Fibroblast of upper back skin (primary cell): ENCODE measurements at regions not wholly inside any gene's neighbourhood (a gene's known extent, or its start where the extent isn't known, plus 50 kb on each side); places are given as distances from the start of the nearest gene placed in this dataset.
A peak's percentile ranks its signal among the peaks of the same experiment; 100 is the strongest.
"Not testable (repeated sequence)": the region's sequence is repeated elsewhere in the genome, so short reads cannot be mapped to it uniquely, and the experiment has no call there.

Experiments
- DNase-seq: peaks from one replicate; pipeline ENCODE4 v3.0.0-alpha.2; 2013

DNA sequence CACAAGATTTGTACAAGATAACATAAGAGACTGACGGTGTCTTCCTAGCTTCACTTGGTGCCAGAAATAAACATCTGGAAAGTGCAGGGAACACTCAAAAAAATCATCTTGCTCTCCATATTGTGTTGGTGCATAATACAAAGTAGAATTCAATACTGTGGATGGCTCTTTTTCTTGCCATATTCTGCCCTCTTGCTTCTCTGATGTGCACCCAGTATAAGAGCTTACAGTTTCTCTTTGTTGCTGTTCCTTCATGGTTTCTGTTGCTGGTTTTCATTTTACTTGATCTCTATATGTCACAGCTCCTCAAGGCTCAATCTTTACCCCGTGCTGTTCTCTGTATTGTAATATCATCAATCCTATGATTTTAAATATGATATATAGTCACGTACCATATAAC, 528.5 kb upstream of the ZP4 start:
- no peak for DNase-seq

DNA sequence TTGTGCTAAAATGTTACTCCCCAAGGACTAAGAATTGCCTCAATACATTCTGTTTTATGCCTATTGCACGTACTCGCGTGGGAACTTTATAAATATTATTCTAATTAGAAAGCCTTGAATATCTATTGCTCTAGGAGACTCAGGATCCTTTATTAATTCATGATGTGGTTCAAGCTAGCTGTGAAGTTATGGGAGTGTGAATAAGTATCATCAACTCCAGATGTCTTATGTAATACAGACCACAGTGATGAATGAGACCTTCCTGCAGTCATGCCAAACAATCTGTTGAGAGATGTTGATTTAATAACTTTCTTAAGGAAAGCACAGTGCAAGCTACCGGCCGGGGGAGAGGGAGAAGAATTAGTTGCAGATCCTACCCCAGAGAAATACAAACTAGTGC, 519.2 kb upstream of the ZP4 start:
- DNase-seq: peak; percentile 98

DNA sequence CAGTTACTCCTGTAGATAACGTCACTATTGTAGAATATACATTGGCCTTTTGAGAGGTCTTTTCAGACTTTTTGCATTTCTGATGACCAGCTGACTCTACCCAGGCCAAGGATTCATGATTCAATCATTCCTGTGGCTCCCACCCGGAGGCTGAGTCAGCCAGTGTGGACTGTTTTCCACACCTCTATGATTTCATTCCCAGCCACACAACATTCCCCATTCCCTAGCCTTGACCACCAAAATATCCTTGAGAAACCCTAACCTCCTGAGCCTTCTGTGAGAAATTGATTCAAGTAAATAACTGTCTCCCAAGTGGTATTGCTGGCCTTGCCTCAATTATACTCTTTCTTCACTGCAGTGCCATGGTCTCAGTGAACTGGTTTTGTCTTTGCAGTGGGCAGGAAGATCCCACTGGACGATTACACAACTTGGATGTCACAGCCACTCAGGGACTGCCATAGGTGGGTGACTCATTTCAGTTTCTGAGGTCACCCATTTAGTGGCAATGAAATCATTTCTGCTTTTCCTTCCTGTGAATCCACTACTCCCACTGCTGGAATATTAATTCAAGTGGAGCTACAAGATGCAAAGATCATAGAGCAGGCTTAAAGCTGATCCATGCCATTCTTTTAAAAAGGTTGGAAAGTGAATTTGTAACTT, 518.6 kb upstream of the ZP4 start:
- peak; percentile 99 for DNase-seq

DNA sequence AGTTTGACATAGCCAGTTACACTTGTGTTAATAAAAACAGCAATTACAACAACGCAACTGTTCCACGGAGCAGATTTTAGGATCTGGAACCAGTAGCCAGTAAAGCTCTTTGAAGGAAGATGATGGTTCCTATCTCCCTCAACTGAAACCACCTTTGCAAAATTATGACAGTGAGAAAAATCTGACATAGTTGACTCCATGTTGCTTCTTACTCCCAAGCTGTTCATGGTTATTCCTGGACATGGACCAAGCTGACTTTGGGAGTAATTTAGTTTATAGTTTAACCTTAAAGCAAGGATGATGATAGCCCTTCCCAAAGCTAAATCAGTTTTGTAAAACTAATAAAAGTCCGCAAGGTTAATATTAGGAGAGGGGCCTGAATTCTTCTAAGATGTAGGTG, 518.0 kb upstream of the ZP4 start:
- DNase-seq: no peak

DNA sequence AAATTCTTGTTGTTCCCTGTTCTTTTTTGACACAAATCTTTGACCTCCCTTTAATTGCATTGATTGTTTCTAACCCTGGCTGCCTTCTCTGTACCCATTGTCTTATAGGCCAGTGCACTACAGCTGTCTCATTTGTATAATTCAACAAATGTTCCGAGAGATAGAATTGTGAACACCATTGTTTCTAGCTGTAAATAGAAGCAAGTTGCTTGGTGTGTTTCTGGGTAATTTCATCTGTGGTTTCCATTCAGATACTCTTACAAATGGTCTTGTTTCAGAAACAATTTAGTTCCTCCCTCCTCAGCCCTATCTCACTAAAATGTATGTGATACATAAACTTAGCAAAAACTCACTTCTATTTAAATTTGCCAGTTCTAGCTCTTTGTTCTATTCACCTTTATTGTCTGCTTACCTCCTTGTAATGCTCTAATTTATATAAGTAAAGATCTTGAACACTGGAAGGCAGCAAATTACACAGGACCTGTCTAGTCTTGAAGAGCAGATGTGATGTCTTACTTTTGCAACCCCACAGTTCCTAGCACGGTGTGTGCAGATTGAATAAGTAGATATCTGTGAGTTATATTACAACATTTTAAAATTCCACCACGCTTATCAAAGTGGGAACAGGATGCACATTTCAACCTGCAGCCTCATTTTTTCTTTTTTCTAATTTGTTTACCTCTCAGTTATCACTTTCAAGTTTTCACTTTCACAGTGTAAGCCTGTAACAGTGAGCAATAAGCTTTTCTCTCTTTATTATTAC, 515.6 kb upstream of the ZP4 start:
- no peak for DNase-seq

DNA sequence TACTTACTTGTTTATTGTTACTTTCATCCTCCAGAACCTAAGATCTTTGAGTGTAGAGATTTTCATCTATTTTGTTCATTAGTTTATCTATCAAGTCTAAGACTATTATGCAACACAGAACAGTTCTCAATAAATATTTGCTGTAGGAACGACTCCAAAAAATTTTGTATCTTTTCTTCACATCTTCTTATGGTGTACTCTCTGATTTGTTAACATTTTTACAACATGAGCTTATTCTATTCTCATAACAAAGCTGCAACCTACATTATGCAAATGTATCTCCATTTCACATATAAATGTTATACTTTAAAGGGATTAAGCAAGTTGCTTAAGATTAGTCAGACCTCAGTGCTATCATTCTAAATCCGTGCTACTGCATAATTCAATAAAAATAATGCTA, 514.2 kb upstream of the ZP4 start:
- no peak for DNase-seq

DNA sequence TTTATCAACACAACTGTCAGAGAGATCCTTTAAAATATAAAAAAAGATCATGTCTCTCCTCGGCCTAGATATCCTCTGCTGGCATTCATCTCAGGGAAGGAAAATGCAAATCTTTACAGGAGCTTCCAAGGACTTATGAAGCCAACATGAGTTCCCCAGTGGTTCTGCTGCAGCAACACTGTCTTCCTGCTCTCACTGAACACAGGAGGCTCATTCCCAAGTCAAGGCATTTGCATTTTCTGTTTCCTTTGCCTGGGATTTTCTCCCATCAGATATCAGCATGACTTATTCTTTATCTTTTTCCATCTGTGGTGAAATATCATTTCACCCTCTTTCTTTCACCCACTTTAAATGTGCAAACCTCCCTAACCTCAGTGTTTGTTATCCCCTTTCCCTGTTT, 513.8 kb upstream of the ZP4 start:
- DNase-seq: peak; percentile 17

DNA sequence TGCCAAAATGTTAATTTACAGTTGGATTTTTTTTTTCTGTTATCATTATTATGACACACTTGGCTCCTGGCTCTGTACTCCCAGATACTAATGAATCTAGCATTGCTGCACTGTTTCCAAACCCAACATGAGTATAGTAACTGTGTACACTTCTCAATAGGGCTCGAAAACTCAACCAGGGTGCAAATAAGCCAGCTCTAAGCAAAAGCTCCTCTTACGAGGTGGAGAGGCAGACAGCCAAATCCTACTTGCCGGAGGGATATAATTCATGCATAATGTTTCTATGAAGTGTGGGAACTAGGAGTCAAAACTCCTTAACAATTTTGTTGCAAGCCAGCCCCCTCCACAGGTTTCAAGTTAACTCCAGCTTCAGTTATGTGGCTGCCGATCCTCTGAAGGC, 510.4 kb upstream of the ZP4 start:
- peak; percentile 38 for DNase-seq

DNA sequence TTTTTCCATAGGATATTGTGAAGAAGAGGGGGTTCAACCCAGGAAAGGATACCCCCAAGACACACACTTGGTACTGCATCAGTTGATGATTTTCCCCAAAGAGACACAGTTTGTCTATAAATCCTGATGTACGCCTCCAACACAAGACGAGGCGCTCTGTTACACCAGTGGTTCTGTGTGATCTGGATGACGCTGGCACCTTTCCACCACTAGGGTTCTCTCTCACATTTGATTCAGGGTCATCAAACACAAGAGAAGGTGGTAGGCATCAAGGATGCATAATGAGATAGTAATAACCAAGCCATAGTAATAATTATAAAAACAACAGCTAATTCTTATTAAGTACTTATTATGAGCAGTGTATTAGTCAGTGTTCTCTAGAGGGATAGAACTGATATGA, 508.8 kb upstream of the ZP4 start:
- DNase-seq: no peak

DNA sequence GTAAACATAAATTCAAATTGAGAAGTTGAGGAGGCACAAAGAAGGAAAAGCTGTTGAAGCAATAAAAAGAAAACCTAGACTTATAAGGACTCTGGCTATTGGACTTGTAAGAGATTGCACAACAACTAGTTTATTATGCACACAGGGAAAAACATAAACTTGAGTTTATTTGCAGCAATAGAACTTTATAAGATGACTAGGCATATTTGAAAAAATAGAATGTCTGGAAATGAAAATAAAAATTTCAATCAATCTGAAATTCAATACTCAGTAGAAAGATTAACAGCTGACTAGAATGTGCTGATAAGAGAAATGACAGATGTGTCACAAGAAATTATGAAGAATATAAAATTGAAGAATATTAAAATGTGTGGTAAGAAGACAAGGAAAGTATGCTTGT, 505.4 kb upstream of the ZP4 start:
- no peak for DNase-seq

DNA sequence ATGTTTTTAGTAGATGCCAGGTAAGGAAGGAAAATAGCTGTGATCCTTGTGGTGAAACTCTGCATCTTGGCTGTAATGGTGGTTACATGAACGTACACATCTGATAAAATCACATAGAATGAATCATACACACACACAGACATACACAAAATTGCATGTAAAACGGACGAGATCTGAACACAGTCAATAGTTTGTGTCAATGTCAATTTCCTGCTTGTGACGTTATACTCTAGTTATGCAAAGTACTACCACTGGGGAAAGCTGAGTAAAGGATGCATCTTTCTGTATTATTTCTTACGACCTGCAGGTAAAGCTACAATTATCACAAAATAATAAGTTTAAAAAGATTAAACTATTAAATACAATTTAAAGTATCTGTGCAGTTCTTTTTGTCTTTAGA, 493.7 kb upstream of the ZP4 start:
- peak; percentile 50 for DNase-seq

DNA sequence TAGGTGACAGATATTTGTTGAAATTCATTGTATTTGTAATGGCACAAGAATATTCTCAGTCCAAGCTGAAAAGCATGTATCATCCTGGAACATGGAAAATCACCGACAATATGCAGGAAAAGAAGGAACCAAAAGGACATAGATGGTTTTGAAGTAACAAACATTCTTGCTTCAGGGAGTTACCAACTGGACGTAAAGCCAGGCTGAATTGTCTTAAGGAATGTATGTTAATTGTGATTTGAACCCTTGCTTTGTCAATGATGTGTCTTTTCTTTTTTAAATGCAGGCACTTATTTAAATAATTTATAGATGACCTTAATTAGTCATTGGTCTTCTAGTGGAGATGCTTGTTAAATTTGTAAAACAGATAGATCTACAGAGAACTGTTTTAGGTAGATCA, 489.4 kb upstream of the ZP4 start:
- DNase-seq: no peak

DNA sequence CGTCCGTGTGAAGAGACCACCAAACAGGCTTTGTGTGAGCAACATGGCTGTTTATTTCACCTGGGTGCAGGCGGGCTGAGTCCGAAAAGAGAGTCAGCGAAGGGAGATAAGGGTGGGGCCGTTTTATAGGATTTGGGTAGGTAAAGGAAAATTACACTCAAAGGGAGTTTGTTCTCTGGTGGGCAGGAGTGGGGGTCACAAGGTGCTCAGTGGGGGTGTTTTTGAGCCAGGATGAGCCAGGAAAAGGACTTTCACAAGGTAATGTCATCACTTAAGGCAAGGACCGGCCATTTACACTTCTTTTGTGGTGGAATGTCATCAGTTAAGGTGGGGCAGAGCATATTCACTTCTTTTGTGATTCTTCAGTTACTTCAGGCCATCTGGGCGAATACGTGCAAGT, 488.7 kb upstream of the ZP4 start:
- not testable (repeated sequence) for DNase-seq

DNA sequence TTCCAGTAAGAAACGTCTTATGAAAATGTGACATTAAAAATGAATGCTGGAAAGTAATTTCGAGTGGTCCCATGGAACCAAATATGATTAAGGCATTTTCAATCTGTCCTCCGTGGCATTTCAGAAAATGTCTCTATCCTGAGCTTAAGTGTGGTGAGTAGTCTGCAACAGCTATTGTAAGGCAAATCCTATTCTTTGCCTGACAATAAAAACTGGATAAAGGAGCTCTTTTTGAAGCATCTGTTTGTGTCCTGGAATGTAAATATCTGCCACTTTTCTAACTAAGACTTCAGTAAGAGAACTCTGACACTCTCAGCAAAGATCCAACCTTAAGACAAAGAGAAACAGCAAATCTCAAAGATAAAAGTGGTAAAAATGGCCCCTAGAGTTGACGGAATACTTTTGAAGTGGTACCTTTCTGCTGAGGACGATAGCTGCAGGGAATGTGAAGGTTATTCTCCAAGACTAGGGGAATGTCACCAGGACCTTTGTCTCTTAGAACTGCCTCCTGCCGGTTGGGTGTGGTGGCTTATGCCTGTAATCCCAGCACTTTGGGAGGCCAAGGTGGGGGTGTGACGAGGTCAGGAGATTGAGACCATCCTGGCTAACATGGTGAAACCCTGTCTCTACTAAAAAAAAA, 486.7 kb upstream of the ZP4 start:
- DNase-seq: no peak

DNA sequence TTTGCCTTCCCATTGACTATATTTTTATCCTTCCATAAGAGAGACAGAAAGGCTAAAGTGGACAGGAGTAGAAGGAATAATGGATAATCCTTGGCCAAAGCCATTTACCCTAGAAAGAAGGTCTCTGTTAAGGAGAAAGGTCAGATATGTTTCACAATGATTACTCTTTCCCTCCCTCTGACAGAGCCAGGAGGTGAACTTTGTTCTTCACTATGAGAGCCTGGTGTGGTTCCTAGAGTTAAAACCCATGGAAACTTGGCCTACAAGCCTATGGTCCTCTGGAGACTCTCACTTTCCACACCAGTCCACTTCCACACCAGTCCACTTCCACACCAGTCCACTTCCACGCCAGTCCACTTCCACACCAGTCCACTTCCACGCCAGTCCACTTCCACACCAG, 479.9 kb upstream of the ZP4 start:
- no peak for DNase-seq

DNA sequence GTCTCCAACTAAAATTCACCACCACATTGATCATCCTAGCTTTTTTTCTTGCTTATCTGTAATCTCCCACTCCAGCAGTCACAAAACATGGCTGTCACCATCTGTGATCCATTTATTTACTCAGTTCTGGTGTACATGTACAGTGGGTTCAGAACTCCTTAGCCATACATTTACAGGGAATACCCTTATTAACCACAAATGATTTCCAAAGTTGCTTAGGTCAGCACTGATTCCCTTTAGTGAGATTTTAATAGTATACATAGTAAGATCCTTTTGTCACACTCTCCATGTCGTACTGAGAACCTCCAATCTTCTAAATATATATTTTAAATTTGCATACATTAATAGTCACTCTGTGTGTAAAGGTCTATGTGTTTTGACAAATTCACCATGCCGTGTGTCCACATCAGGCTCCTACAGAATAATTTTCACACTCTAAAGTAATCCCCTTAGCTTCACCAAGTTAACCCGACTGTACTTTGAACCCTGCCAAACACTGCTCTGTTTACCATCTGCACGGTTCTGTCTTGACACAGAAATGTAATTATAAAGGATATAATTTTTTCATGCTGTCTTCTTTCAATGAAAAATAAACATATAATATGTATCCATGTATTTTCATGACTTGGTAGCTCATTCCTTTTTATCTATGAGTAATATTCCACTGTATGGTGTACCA, 473.6 kb upstream of the ZP4 start:
- no peak for DNase-seq

DNA sequence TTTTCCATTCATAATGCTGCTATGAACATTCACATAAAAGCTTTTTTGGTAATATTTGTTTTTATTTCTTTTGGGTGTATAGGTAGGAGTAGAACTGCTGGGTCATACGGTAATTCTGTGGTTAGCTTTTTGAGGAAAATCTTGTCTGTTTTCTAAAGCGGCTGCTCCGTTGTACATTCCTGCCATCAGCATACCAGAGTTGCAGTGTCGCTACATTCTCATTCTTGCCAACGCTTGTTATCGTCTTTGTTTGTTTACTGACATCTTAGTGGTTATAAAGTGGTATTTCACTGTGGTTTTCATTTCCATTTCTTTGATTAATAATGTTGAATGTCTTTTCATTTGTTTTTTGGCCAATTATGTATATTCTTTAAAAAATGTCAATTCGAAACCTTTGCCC, 469.8 kb upstream of the ZP4 start:
- DNase-seq: no peak

DNA sequence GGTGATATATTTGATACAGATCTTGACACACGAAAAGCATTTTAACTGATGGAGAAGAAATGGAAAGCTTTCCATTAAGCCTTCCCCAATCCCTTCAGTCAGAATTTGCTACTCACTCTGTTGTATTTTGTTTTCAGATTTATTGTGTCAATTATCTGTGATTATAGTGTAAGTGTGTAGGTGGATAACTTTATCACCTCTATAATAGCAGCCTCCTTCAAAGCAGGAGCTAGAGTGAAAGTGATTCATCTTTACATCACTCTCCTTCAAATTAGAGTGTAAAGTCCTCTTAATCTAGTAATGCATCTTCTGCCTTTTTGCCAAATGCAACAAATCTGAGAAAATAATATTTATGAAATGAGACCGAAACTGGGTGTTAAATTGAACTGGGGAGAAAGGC, 459.7 kb upstream of the ZP4 start:
- DNase-seq: no peak

DNA sequence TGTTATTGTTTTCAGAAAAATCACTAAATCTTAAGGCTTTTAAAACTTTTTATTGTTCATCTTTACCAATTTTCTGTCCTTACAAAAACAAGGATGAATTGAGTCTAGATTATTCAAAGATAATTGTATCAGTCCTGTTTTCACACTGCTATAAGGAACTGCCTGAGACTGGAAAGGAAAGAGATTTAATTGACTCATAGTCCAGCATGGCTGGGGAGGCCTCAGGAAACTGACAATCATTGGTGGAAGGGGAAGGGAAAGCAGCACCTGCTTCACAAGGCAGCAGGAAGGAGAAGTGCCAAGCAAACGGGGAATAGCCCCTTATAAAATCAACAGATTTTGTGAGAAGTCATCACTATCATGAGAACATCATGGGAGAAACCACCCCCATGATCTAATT, 455.6 kb upstream of the ZP4 start:
- DNase-seq: no peak

DNA sequence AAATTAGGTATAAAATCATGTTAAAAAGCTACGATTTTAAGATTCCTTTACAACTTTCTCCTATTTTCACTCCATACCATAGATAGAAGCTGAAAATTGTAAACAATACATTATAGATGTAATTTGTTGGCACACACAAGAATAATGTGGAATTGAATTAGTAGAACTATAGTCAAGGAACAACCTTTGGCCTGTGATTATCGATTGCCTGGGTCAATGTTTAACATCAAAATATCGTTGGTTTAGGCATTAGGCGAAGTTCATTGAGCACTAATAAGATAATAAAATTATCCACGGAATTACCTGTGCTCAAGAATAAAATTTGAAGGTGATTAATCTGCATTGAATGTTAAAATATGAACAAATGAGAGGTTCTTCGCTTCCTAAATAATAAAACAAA, 455.1 kb upstream of the ZP4 start:
- no peak for DNase-seq

DNA sequence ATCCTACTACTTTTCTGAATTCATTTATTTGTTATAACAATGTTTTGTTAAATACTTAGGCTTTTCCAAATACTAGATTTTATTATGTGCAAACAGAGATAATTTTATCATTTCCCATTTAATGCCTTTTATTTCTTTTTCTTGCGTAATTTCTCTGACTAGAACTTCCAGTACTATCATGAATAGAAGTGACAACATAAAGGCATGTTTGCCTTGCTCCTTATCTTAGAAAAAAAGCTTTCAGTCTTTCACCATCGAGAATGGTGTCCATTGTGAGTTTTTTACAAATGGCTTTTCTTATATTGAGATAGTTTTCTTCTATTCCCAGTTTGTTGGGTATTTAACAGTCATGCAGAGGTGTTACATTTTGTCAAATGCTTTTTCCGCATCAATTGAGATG, 453.1 kb upstream of the ZP4 start:
- no peak for DNase-seq

DNA sequence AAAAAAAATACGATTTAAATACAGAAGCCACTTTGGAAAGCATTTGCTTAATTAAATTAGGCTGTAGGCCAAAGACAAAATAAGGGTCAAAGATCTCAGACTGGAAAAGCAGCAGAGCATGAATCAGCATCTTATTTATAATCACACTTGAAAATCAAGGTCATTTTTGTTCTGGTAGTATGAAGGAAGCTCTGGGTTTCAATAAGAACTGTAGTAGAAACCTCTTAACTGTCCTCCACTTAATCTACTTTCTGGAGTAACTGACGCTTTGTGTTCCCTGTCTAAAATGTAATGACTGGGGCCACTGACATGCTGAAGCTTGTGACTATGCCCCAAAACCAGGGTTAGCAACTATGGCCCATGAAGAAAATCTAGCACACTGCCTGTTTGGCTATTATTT, 450.7 kb upstream of the ZP4 start:
- DNase-seq: no peak

DNA sequence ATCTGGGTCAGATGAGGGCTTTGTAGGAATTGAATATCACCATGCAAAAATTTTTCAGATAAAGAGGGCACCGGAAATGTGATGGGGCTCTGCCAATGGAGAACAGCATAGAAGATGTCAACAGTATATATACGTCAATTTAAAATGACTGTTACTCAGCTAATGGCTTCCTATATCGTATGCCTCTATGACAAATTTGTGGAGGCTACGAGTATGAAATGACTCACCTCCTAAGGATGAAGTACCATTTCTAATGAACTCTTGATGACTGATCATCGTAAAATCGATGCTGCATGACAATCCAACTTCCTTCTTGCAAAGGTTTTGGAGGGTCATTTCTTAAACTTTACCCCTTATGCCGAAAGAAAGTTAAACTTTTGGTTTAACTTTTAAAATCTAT, 450.3 kb upstream of the ZP4 start:
- DNase-seq: no peak

DNA sequence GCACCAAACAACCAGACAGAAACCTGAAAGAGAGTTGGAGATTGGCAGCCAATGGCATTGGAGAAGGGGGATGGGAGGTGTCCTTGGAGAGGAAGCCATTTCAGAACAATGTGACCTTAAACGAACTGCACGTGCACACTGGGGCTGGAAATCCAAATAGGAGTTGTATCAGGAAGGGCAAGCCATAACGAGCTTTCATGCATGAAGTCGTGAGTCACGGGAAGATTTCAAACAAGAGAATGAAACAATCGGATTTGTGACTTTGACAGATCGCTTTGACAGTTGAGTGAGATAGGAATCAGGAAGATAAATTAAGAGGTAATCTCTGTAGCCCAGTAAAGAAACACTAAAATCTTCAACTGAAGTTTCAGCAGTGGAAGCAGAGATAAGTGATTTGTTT, 445.8 kb upstream of the ZP4 start:
- no peak for DNase-seq
